ENCODE measurements at regions not wholly inside any gene's neighbourhood (a gene's known extent, or its start where the extent isn't known, plus 50 kb on each side); places are given as distances from the start of the nearest gene placed in this dataset.
A peak's percentile ranks its signal among the peaks of the same experiment; 100 is the strongest.

- Histone ChIP-seq H2BK15ac (ENCODE audit: low read depth, low read length) (no peak overlapping the region), H2BK20ac (ENCODE audit: low read depth, low read length) (no peak overlapping the region), H3K4ac (ENCODE audit: low read depth, low read length) (peak overlapping the region; percentile 71), H3K56ac (ENCODE audit: extremely low read depth, insufficient read depth, low read length) (no peak overlapping the region), H2AFZ (replicated peaks; ENCODE audit: low read length, poor library complexity) (peak overlapping the region; percentile 92), H4K91ac (ENCODE audit: insufficient read depth, low read depth, low read length) (peak overlapping the region; percentile 75), H4K5ac (ENCODE audit: low read depth, low read length) (peak overlapping the region; percentile 87), H2AK9ac (replicated peaks; ENCODE audit: low read depth, low read length, poor library complexity) (no peak overlapping the region), H2BK120ac (ENCODE audit: low read depth, low read length) (peak overlapping the region; percentile 86), H3K4me3 (ENCODE audit: insufficient read depth, low read depth, low read length) (peak overlapping the region; percentile 23), H2AK5ac (ENCODE audit: low read depth, low read length) (no peak overlapping the region), H3K79me1 (ENCODE audit: low read depth in 1 of 2, low read length in 2 of 2) (no peaks in the 10 kb centered on the region; a peak in 1 of 4 replicates), H4K20me1 (ENCODE audit: insufficient read depth, low read length) (no peaks in the 10 kb centered on the region), H3K27me3 (ENCODE audit: control insufficient read depth, insufficient read depth, low read length) (peaks cover 9% of the 10 kb centered on the region), H3K18ac (ENCODE audit: low read depth, low read length) (peak overlapping the region; percentile 47; the same call in 1 of the 2 replicates), H3K9me3 (ENCODE audit: control insufficient read depth, insufficient read depth, low read length) (no peaks in the 10 kb centered on the region), H3K23ac (ENCODE audit: low read depth, low read length) (peak overlapping the region; percentile 68; the same call in 1 of the 2 replicates), H3K4me1 (ENCODE audit: control insufficient read depth, insufficient read depth, low read length) (peaks cover 5% of the 10 kb centered on the region), H2BK5ac (ENCODE audit: low read depth, low read length, poor library complexity, severe bottlenecking) (no peak overlapping the region), H4K8ac (ENCODE audit: low read depth in 2 of 2, low read length in 2 of 2) (peak overlapping the region; percentile 82 to 89), H3K9ac (ENCODE audit: low read depth, low read length) (peak overlapping the region; percentile 57), H3K4me2 (ENCODE audit: low read depth, low read length) (peak overlapping the region; percentile 78), H3K27ac (ENCODE audit: insufficient read depth, low read length) (no peak overlapping the region; the same call in 1 of the 2 replicates), H3K9me1 (ENCODE audit: insufficient read depth, low read length) (peaks cover 7% of the 10 kb centered on the region), H3K36me3 (ENCODE audit: control insufficient read depth, insufficient read depth, low read length) (no peaks in the 10 kb centered on the region), H3K14ac (replicated peaks; ENCODE audit: low read depth, low read length) (peak overlapping the region; percentile 37; the same call in 1 of the 2 replicates)
- ChIA-PET CTCF (no interaction called here), POLR2A (ENCODE audit: unreplicated experiment) (interaction anchor here (1.1 kb wide), 1 partner anchor 20 kb away, joined by 6 read pairs; no protein-coding TSS in a partner anchor)
- WGBS, 2 experiments (ENCODE audit: extremely low coverage in 2 of 2, insufficient read length in 1 of 2), result 9% methylated on average over 18 of the region's 39 CpGs; no CpG with 5 or more reads in 1 of the 2 experiments
- DNase-seq (peak; percentile 28), ATAC-seq (ENCODE audit: low read depth) (peak; percentile 97)
- in situ Hi-C loops (cut with MboI; ENCODE audit: low sequenced_read_pairs) (no loop called here), intact Hi-C loops (cut with micrococcal nuclease) (no loop called here), dilution Hi-C loops (cut with HindIII; ENCODE audit: low sequenced_read_pairs, unreplicated experiment) (no loop called here)
- no TSS peak for BruUV-seq (replicated peaks)
- TF ChIP-seq POLR2A (IDR thresholded peaks at IDR 0.05; ENCODE audit: low read depth, low read length), result no peak
- TF ChIP-seq FOS (IDR thresholded peaks at IDR 0.05; ENCODE audit: low read depth, low read length), result no peak
- TF ChIP-seq NFE2L2 (IDR thresholded peaks at IDR 0.05; ENCODE audit: low read depth, low read length), result no peak
- TF ChIP-seq RAD21 (IDR thresholded peaks at IDR 0.05; ENCODE audit: low read length), result no peak
- TF ChIP-seq MAZ (IDR thresholded peaks at IDR 0.05; ENCODE audit: borderline replicate concordance, low read depth, low read length), result no peak
- TF ChIP-seq CEBPB (IDR thresholded peaks at IDR 0.05; ENCODE audit: low read depth, low read length), result no peak
- TF ChIP-seq CHD1 (IDR thresholded peaks at IDR 0.05; ENCODE audit: low read depth, low read length), result no peak
- TF ChIP-seq CTCF (conservative IDR thresholded peaks at IDR 0.05; ENCODE audit: low read depth, low read length), result no peak
- no peak for TF ChIP-seq ELK1 (IDR thresholded peaks at IDR 0.05; ENCODE audit: borderline replicate concordance, low read depth, low read length)
- no peak for TF ChIP-seq USF2 (IDR thresholded peaks at IDR 0.05; ENCODE audit: low read depth, low read length)
- TF ChIP-seq RFX5 (IDR thresholded peaks at IDR 0.05; ENCODE audit: low read depth, low read length), result no peak
- no peak for TF ChIP-seq SMC3 (IDR thresholded peaks at IDR 0.05; ENCODE audit: low read depth, low read length)
- no peak for TF ChIP-seq RCOR1 (IDR thresholded peaks at IDR 0.05; ENCODE audit: insufficient replicate concordance, low read length)
These were observed 69.5 kb downstream of the KLF15 start for GRCh38 chr3:126287536-126288241.

All from IMR-90 (cell line).